ENCODE measurements at regions not wholly inside any gene's neighbourhood (a gene's known extent, or its start where the extent isn't known, plus 50 kb on each side); places are given as distances from the start of the nearest gene placed in this dataset.

DNA sequence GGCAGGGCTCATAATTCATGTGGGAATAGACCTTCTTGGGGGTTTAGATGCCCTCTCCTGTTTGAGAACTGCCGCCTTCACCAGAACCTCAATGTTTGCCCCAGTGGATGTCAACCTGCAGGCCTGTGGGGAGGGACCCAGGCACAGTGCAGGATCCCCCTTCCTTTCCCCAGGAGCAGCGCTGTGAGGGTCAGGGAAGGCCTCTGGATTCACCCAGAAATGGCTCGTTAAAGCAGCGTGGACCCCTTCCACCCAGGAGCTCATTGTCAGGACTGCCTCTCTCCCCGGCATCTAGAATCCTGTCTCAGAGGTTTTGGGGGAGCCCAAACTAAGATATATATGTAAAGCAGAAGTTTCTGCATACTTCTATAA lies 188.3 kb downstream of the GADD45G start:
- DNase-seq (ENCODE audit: low read depth): no peak

DNA sequence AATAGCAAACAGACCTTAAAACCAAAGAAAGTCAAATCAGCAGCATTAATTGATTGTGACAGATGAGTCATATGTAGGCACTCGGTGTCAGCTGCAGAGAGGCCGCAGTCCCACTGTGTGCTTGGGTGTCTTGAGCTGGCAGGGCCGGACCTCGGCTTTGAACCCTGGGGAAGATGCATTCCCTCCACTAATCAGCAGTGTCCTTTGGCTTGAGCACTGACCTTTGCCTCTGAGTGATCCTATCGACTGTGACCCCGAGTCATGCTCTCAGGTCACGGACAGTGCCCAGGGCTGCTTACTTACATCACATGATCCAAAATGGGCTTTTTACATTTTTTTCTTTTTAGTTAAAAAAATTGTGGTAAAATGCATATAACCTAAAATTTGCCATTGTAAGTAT lies 188.7 kb downstream of the GADD45G start:
- no peak for DNase-seq (ENCODE audit: low read depth)

DNA sequence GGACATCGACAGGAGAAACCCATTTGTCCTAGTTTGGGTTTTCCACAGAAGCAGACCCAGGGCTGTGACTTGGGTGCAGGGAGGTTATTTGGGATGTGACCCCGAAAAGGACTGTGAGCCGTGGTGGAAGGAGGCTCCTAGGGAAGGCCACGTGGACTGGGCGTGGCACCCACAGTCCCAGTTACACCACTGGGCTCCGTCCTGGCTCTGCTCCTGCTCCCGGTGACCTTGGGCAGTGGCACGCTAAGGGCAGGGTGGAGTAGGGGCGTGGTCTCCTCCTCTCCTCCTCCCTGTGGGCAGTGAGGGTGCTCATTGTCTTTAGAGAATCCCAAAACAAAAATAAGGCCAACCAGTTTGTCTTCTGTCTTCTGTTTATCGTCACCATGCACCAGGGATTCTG lies 190.1 kb downstream of the GADD45G start:
- DNase-seq (ENCODE audit: low read depth): no peak

DNA sequence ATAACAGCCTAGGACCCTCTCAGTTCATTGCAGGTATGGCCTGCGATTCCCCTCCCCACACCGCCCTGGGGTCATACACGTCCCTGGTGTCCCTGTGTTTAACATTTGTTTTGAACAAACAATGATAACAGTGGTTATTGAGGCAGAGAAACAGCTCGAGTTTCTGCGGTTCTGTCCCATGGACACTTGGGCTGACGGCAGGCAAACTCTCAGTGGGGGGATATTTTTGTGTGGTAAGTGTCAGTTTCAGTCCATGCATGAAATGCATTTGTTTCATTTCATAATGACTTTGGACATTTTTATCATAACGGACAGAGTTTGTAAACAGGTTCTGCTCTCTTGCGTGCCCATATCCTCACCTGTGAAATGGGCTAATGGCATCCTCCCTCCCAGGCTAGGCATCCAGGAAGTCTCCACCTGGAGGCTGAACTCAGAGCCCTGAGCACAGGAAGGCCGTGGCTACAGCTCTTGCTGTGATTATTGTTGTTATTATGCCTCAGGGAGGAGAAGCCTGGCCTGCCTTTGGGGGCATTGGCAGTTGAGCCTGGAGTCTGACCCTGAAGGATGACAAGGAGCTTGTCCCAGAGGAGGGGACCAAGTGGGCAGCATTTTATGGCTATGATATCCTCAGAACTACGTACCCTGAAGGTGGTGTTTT lies 190.9 kb downstream of the GADD45G start:
- no peak for DNase-seq (ENCODE audit: low read depth)

DNA sequence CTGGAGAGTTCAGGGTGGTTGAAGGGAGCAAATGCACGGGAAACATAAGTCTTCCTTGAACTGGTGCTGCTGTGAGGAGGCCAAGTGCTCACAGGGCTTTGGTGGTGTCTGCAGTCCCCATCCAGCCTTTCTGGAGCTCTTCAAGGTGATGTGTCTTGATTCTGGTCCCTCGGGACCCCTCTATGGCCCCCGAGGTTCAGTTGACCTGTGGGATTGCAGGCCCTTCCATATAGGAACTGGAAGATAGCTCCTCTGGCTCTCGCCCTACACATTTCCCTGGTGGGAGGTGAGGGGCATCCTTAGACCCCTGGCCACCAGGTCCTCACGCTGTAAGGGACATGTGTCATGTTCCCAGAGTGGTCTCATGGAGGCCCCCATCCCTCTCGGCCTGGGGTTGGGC lies 191.8 kb downstream of the GADD45G start:
- DNase-seq (ENCODE audit: low read depth): no peak

DNA sequence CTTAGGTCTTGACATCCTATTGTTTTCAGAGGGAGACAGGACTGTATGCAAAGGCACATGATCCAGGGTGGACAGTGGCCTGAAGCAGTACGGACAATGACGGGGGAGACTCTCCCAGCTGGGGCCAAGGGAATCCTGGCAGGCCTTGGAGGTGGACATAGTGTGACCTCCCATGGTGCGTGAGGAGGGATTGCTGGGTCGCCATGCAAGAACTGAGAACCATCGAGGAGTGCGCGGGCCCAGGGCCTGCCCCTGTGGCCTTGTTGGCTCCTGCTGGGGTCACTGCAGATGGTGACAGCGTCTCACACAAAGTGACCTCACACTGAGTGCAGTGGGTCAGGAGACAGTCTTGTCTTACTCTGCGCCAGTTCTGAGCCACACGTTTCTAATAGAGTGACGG lies 192.4 kb downstream of the GADD45G start:
- DNase-seq (ENCODE audit: low read depth): no peak

DNA sequence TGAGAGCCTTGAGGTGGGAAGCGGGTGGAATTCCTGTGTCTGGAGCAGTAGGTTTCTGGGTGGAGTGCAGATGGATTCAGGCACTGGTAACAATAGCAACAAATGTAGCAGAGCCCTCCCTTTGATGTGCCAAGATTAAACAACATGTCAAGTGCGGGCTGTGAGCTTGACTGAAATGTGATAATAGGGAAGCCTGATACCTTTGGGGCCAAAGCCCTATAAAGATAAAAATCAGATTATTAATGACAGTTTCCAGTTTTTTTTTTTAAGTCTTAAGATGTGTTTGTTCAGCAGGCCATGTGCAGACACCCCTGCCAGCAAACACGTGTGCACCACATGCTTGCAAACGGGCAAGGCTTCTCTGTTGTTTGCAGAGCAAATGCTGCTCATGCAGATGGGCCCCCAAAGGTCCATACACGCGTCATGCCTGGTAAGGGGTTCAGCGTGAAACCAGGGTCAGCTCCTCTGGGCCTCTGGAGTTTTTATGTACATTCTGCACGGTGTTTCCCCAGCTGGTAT lies 193.2 kb downstream of the GADD45G start:
- DNase-seq (ENCODE audit: low read depth): no peak

DNA sequence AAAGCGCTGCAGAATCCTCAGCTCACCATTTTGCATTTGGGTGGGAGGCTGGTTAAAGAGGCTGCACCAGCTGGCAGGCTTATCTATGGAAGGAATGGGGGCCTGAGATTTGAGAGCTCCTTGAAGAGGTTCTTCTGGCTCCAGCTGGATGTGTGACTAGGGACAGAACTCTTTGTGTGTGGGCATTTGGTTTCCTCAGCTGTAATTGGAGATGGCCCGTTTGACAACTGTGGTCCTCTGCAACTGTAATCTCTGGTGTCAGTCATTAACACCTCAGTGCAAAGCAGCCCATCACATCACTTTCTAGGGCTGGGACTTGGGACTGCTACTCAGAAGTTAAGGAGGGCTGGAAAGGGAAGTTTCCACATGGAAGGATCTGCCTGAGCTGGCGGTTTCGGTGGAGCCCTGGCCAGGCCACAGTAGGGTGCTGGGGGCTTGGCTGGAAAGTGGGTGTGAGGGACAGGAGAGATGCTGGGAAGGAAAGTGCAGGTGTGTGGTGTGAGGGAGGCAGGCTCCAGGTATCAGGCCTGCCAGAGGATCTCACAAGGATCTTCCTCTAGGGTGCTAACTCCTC lies 193.8 kb downstream of the GADD45G start:
- no peak for DNase-seq (ENCODE audit: low read depth)

DNA sequence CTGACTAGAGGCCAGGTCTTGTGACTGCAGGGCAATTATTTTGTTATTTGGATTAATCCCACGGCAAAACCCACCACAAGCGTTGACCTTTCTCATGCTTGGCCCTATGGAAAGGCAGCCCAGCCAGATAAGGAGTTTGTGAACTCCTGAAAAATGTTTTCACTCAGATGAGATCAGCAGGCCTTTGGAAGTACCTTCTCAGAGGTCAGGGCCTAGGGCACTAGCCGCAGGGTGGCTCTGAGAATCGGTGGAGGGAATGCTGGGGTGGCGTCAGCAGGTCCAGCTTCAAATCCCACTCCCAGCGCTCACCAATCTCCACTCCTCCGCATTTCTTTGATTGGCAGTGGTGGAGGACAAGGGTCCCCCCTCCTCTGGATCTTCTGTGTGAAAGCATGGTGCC lies 194.4 kb downstream of the GADD45G start:
- DNase-seq (ENCODE audit: low read depth): no peak

DNA sequence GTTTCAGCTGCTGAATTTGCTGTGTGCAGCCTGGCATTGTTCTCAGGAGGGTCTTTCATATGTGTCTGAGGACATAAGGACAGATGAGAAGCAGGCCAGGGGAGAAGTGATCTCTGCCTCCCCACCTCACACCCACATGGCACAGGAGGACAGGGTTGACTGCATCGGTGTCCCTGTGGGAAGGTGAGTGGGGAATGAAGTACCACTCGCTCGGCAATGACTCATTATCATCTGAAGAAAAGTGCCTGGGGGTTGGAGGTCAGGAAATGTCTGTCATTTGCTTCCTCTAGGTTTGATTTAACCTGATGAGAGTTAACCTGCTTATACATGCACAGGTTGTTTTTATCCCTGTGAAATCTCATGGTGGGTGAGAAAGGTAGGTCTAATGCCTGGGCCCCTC lies 195.0 kb downstream of the GADD45G start:
- DNase-seq (ENCODE audit: low read depth): no peak

DNA sequence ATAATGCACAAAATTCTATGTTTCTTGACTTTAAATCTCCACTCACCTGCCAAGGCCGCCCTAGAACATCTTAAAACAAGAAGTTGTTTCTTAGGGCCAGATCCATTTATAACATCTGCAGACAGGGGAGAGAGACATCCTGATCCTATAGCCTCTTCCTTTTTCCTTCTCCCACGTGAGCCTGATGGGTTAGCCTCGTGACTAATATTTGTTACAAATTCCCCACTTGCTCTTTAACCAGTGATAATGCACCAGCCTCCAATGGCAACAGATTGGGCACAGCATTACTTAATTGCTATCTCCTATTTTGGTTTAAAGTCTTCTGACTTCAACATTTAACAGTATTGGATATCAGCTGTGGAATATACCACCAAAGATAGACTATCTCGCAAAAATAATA lies 196.5 kb downstream of the GADD45G start:
- DNase-seq (ENCODE audit: low read depth): no peak

DNA sequence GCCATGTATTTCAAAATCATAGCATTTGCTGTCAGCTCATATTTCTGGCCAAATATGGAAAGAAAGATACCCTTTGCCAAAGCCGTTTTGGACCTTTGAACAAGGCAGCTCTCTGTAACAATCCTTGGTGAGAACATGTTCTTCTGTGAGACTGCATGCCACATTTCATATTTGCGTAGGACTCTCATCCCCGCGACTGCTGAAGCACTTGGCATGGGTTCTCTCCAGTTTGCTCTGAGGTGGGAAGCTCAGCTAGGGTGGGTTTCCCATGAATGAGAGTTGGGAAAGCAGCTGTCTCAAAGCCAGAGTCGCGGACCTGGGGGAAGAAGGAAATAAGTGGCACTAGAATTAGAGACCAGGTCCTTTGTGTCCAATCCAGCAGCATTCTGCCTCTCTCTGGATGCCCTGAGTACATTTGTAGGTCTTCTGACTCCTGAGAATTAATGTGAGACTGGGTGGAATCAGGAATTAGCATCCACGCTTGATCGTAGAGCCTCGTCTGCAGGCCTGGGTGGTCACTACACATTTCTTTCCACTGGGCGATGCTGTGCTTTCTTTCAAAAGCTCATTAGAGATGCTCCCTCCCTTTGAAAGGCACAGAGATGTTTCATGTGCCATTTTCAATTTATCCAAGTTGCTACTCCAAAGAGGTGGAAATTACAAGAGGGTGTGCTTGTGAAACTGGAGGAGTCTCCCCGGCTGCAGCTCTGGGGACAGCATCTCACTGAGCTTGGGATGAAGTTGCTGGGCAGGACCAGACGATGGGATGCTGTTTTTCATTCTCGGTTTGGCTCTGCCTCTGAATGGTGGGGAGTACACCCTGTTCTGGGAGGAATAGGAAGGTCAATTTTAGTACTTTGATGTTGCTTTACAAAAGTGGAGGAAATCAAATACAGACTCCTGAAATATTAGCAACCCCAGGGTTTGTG lies 197.2 kb downstream of the GADD45G start:
- no peak for DNase-seq (ENCODE audit: low read depth)

DNA sequence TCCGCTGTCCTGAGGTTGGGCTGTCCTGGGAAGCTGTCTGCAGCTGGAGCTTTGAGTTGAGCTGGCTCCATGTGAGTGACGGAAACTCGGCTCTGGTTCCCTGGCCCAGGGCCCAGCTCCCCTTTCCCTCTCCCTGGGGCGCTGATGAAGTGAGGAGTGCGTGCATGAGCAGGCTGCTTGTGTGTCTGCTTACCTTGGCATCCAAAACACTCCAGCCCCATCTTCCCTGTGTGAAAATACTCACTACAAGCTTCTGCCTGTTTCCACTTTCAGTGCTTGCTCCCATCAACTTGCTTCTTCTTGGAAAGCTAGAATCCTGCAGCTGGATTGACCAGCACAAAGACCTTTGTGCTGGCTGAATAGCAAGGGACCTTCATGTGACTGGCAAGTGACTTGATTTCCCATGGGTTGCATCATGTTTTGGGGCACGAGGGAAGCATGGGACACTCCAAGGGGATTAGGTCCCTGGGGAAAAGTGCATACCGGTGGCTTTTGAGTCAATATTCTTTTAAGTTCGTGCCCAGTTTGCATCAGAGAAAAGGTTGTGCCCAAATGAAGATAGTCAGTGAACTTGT lies 198.1 kb downstream of the GADD45G start:
- DNase-seq (ENCODE audit: low read depth): no peak

DNA sequence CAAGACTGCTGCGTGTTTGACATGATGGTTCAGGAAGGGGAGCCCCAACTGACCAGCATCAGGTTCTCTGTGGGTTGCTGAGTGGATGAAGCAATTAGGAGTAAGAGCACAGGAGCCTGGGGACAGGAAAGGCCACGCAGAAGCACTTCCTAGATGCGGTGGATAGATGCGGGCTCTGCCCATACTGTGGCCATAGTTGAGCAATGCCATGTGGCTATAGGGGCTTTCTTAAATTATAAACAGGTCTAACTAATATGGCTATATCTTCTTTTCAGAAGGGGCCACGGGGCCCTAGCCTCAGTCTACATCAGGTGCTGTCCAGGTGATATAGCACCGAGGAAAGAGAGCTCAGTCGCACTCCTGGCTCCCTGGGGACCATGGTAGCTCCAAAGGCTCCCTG lies 198.6 kb downstream of the GADD45G start:
- DNase-seq (ENCODE audit: low read depth): no peak

DNA sequence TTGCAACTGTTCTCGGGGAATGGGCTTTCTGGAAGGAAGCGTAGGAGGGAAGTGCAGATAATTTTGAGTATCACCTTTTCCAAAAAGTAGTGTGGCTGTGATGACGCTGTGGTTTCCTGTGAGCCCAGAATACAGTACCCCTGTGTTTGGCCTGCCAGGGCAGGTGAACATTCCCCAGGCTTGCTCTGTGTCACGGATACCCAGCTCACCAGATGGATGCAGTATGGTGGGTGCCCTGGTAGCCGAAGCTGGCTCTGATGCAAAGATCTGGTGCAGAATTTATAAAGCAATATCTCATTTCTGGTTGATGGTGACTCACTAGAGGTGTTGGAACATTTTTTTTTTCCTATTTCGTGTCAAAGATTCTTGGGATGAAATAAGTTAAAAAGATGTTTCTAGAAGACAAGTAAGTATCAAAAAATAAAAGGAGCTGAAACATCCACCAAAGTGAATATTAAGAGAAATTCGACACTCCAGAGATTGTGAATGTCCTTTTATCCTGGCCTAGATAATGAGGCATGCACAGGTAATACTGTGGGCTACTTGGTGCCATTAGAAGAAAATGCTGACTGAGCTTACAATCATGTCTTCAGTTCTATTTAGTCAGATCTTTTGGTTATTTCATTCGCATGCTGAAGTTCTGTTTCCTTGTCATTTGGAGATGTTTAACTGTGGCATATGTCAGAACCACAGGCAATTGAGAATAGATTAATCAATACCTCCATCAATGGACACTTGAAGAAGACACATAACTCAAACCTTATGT lies 200.1 kb downstream of the GADD45G start:
- no peak for DNase-seq (ENCODE audit: low read depth)

DNA sequence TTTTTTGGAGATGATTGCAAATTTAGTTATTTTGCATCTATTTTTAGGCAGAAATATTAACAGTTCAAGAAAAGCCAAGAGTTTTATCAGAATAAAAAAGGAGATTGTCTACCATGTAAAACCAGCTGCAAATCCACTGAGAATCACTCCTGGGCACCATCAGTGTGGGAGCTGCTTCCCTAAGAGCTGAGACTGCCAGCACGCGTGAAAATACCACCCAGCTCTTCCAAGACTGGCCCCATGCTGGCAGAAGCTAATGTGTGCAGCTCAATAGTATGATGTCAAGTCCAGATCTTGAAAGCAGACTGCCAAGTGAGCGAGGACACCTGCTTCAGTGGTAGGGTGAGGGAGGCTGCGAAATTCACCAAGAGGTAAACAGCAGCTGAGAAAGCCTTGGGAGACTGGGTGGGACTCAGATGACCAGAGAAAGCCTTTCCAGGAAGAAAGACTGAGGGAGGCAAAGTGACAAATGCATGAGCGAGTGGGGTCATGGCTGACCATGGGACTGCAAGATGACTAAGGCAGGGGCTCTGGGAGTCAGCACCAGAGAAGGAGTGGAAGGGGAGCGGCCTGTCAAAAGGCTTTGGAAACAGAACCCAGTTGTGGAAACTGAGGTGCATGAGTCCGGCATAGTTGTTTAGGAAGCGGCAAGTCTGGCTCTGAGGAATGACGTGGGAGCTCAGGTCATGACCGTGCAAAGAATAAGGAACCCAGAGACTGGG lies 200.9 kb downstream of the GADD45G start:
- no peak for DNase-seq (ENCODE audit: low read depth)

DNA sequence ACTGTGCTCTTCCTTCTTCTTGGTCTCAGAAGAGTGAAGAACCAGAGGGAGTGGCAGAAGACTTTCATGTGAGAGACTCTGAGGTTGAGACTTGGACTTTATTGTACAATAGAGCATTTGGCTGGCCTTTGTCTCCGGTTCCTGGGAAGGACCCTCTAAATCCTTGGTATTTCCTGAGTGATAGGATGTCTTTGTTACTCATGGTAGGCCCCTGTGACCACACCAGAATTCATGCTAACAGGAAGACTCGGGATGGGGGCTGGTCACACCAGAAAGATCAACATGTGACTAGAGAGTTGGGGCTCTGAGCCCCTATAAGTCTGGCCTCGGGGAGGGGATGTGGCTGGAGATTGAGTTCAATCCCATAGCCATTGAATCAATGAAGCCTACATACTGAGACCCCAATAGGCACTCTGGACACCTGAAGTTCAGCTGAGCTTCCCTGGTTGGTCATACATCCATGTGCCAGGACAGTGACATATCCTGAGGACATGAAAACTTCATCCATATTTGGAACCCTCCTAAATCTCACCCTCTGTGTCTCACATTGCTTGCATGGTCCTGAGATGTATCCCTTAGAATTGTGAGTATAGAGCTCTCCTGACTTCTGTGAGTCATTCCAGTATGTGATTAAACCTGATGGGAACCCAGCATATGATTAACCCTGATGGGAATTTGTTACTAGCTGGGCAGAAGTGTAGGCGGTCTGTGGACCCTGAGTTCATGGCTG lies 201.7 kb downstream of the GADD45G start:
- no peak for DNase-seq (ENCODE audit: low read depth)

DNA sequence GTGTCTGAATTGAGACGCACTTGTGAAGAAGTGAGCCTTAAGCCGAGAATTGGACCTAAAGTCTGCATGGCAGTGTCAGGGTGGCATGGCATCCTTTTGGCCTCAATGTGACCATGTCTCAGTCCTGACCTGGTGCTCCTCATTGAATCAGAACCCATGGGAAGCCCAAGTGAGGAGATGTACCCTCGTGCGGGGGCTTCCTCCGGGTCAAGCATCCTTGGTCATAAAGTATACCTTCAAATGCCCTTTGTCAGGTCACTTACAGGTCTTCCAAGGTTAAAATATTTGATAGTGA lies 202.2 kb downstream of the GADD45G start:
- DNase-seq (ENCODE audit: low read depth): no peak

DNA sequence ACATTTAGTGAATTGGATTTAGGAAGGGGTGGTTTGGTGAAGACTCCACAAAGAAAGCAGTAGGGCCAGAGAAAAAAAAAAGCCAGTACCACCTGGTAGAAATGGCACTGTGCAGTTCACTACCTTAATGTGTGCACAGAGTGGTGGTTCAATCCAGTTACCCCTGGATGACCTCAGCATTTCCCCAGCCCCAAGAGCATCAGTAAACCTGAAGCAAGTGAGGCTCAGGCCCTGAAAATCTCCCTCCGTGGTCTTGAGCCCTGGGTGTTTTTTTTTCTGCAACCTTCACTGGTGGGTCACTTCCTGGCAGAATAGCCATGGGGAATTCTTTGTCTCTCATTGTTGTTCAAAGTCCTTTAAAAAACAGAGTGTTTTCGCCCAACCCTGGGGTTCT lies 202.9 kb downstream of the GADD45G start:
- no peak for DNase-seq (ENCODE audit: low read depth)

DNA sequence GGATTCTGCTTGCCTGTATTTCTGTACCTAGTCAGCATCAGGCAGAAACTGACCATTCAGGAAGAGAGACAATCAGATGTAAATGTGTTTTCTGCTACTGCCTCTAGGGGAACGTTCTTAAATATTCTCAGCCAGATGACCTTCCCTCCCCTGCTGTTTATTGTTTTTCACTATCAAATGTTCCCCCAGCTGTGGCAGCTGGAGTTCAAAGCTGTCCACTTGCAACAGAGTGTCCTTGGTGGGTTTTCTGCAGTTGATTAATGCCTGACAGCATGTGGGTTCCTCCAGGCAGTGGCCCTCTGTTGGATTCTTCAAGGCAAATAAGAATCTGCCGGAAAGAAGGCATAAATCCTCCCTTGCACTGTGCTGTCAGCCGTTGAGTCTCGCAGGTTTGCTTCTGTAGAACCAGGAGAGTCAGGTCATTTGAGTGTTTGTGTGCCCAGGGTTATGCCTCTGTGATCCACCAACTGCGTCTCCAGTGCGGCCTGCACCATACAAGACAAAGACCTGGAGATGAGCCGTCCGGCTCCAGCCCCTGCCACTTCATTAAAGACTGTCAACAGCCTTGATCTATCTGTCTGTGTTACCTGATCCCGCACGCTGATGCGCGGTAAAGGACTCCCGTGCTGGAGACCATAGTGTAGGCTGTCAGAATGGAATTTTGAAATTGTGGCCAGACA lies 203.4 kb downstream of the GADD45G start:
- no peak for DNase-seq (ENCODE audit: low read depth)
